ENCODE measurements at regions not wholly inside any gene's neighbourhood (a gene's known extent, or its start where the extent isn't known, plus 50 kb on each side); places are given as distances from the start of the nearest gene placed in this dataset.

DNA sequence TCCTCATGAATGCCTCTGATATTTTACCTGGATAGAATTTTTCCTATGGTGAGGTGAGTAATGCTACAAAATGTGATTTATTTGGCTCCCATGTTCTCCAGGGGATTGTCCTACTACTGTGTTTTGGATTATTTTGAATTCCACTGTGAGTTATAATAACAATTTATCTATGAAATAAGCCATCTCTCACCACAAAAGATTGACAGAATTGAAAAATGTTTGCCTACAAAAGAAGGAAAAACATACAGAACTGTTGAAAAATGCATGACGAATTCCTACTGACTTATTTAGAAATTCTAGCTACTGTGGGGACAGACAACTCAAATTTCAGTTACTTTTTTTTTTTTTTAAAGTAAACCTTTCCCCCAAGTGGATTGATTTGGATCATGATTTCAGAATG, 463.7 kb upstream of the GRIN3A start:
- TF ChIP-seq, protein P1, sequence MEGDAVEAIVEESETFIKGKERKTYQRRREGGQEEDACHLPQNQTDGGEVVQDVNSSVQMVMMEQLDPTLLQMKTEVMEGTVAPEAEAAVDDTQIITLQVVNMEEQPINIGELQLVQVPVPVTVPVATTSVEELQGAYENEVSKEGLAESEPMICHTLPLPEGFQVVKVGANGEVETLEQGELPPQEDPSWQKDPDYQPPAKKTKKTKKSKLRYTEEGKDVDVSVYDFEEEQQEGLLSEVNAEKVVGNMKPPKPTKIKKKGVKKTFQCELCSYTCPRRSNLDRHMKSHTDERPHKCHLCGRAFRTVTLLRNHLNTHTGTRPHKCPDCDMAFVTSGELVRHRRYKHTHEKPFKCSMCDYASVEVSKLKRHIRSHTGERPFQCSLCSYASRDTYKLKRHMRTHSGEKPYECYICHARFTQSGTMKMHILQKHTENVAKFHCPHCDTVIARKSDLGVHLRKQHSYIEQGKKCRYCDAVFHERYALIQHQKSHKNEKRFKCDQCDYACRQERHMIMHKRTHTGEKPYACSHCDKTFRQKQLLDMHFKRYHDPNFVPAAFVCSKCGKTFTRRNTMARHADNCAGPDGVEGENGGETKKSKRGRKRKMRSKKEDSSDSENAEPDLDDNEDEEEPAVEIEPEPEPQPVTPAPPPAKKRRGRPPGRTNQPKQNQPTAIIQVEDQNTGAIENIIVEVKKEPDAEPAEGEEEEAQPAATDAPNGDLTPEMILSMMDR (conservative IDR thresholded peaks at IDR 0.05 in 1 of 2, IDR thresholded peaks at IDR 0.05 in 1 of 2; ENCODE audit: low read depth in 1 of 2, low read length in 2 of 2) = no peak
- TF ChIP-seq EZH2 (IDR thresholded peaks at IDR 0.05; ENCODE audit: low read length, missing control alignments) = no peak

Data from fibroblast of lung (primary cell).